CD4-positive, alpha-beta T cell treated with Interleukin-2 at 100 ng/mL for 4 hours (primary cell): ENCODE measurements at regions not wholly inside any gene's neighbourhood (a gene's known extent, or its start where the extent isn't known, plus 50 kb on each side); places are given as distances from the start of the nearest gene placed in this dataset.

Source experiments
- DNase-seq: peaks from one replicate; pipeline ENCODE4 v3.0.0-alpha.2; 2020; ENCODE audit warnings: low spot score

DNA sequence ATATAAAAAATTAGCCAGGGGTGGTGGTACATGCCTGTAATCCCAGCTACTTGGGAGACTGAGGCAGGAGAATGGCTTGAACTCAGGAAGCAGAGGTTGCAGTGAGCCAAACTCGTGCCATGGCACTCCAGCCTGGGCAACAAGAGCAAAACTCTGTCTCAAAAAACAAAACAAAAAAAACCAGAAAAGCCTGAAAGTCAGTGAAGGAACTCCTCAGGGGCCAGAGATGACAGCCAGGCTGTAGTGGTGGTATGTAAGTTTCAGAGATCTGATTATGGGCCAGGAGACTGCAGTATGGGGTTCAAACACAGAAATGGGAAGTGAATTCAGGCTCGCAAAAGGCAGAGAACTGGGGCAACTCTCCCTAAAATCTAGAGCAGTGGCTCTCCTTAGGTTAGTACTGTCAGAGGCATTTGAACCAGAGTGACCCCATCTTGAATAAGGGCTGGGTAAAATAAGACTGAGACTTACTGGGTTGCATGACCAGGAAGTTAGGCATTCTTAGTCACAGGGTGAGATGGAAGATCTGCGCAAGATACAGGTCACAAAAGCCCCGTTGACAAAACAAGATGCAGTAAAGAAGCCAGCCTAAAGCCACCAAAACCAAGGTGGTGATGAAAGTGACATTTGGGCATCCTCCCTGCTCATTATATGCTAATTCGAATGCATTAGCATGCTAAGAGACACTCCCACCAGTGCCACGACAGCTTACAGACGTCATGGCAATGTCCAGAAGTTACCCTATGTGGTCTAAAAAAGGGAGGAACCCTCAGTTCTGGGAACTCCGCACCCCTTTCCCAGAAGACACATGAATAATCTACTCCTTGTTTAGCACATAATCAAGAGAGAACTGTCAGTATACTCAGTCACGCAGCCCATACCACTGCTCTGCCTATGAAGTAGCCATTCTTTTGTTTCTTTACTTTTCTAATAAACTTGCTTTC is 120.2 kb upstream of the XYLT1 start:
- peak; percentile 73 for DNase-seq

GRCh38 chr16:17589898-17590297 is 119.1 kb upstream of the XYLT1 start:
- no peak for DNase-seq

DNA sequence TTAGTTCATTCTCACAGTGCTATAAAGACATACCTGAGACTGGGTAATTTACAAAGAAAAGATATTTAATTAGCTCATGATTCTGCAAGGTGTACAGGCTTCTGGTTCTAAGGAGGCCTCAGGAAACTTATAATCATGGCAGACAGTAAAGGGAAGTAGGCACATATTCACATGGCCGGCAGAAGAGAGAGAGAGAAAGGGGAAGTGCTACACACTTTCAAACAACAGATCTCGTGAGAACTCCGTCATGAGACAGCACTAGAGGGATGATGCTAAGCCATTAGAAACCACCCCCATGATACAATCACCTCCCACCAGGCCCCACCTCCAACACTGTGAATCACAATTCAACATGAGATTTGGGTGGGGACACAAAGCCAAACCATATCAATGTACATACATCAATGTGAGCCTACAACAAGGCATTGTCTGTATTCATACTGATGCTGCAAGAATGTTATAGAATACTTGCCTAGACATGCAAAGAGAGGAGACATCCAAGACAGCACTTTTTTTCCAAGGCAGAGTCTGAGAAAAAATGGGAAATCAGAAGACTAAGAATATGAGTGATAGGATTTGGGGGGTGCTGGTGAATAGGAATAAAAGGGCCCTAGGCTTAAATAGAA is 114.8 kb upstream of the XYLT1 start:
- no peak for DNase-seq

DNA sequence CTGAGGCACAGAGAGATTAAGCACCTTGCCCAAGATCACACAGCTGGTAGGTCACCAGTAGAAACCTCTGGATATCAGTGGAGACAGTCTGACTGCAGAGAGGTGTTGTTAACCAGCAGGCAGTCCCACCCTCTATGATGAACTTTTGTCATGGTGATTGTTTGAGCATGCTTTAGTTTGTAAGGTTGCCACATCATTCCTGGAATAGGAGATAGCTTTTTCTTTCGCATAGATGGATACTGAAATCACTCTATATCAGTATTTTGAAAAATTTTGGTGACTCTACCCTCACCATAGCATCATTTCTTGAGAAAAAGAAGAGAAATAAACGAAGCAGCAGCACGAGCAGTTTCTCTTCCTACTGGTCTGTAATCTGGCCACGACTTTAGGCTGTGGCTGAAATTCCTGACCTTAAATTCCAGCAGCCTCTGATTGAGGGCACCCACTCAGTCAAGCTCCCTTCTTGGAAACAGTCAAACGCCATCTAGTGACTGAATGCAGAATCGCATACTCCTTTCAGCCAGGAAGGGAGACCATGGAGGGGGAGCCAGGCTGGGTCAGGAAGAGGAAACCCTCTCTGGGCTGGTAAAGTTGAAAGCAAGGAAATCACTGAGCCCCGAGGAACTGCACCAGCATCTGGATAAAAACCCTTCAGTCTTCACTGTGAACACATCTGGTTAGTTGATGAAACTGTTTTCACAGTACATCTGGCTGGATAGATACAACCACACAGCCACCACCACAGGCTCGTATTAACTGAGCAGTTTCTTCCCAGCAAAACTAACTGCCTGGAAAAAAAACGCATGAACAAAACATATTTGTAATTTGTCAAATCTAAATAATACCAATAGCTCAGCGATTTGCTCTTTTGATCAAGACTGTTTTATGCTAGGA is 108.5 kb upstream of the XYLT1 start:
- peak; percentile 69 for DNase-seq

DNA sequence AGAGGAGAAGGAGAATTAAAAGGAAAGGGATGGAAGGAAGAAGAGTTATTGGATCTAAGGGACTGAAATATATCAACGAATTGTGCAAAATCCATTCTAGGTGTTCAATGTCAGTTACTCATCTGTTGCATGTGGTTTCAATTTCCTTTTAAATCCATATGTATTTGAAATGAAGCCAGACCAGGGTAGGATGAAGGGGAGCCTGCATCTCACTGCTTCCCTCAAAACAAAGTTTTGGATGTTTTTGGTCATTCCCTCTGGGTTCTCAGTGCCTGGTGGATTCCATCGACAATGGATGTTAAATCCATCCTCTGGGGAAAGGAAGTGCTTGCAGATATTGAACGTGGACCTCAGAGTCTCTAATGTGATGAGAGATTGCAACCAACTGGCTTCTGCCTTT is 103.5 kb upstream of the XYLT1 start:
- no peak for DNase-seq

GRCh38 chr16:17572145-17572544 is 101.4 kb upstream of the XYLT1 start:
- DNase-seq, result no peak

DNA sequence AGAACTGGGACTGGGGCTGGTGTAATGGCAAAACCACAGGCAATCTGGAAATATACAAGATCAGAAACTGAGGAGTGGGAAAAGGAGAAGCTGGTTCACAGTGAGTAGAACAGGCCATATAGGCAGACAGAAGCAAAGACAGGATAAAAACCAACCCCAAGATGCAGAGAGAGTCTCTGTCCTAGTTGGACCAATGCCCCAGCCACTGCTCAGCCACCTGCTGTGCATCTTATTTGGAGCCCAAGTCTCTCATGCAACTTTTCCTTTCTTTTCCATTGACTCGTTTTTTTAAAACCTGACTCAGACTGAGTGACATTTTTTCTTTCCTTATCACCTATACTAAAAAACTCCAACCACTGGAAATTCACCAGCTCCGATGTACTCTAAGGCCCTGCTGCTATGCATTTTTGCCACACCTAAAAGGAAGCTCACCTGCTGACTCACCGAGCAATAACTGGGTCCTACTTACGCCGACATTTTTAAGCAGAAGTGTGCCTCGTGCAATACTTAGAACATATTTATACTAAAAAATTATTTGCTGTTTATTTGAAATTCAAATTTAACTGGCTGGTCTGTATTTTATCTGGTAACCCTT is 100.8 kb upstream of the XYLT1 start:
- no peak for DNase-seq

GRCh38 chr16:17568239-17568638 is 97.5 kb upstream of the XYLT1 start:
- DNase-seq, result no peak

DNA sequence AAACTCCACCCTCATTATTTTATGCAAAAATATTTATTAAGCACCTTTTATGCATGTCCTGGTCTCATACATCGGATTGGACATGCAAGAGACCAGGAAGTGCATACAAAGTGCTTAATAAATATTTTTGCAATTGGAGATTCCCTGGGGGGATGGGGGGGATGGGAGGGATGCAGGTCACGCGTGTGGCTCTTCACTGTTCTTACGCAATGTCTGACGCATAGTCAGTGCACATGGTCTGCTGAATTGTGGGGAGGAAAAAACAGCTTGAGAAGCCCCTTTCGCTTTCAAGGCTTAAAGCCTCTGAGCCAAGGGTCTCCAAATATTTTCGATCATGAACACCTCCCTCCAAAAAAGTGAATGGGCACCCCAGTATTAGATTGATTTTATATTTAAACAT is 96.7 kb upstream of the XYLT1 start:
- DNase-seq, result no peak

DNA sequence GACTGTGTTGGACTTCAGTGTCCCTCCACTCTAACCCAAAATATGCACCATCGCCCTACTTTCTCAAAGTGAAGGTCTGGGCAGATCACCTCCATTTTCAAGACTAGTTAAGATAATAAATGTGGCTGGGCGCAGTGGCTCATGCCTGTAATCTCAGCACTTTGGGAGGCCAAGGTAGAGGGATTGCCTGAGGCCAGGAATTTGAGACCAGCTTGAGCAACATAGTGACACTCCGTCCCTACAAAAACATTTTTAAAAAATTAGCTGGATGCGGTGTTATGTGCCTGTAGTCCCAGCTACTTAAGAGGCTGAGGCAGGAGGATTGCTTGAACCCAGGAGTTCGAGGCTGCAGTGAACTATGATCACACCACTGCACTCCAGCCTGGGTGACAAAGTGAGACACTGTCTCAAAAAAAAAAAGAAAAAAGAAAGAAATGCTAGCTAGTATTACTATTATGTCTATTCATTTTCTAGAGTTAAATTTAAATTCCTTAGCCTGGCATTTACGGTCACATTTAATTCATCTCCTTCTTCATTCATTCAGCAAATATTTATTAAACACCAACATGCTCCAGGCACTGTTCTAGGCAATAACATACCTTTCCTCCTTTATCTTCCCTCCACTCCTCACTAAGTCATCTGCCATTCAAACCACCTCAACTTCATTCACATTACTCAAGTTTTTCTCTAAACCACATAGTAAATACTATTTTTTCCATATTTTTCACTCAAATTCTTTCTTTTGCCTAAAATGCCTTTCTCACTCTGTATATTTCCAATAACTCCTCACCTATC is 96.1 kb upstream of the XYLT1 start:
- no peak for DNase-seq

DNA sequence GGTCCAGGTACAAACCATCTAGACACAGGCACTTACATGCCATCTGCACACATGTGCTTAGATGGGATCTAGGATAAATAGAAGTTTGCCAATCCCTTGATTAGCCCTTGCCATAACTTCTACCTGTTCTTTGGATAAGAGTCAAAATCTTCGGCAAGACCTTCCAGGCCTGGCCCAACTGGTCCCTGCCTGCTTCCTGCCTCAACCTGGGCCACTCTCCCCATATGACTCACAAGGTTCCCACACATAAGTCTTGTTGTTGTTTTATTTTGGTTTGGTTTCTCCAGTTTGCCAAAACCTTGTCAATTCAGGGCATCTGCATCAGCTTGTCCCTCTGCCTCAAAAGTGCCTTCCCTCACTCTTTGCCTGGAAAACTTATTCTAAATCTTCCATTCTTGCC is 95.3 kb upstream of the XYLT1 start:
- DNase-seq, result no peak

DNA sequence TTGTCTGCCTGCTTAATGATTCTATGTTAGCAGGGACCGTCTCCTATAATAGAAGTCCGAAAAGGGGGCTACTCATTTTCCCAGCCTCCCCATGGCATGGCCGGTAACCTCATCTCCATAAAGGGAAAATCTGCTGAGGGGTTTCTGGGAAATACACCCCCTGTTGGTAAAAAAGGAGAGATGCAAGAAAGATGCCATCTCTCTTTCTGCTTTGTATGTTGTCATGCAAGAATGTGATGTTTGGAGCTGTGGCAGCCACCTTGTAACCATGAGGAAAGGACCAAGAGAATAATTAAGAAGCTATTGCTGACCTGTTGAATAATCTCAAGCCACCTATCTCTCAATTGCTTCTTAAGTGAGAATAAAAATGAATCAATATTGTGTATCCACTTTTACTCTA is 94.8 kb upstream of the XYLT1 start:
- no peak for DNase-seq

GRCh38 chr16:17564856-17565255 is 94.1 kb upstream of the XYLT1 start:
- no peak for DNase-seq

- no peak for DNase-seq
Measured at GRCh38 chr16:17563323-17564091, 92.7 kb upstream of the XYLT1 start.

GRCh38 chr16:17561056-17561455 is 90.3 kb upstream of the XYLT1 start:
- no peak for DNase-seq

GRCh38 chr16:17560548-17560947 is 89.8 kb upstream of the XYLT1 start:
- no peak for DNase-seq

DNA sequence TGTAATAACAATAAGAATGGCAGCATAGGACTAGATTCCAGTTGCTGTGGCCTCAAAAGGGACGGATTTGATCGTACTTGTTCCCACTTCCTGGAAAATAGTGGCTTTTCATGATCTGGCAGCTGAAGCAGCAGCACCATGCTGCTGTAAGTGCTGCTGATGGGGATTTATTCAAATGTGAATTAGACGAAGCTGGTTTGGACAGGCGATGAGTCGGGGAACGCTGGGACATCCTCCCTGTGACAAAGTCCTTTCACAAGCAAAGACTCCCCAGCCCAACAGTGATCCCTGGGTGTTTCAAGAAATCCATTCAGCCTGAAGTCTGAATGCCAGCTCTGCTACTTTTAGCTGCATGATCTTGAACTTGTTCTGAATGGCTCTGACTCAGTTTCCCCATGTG is 88.6 kb upstream of the XYLT1 start:
- DNase-seq, result no peak

GRCh38 chr16:17557949-17558348 is 87.2 kb upstream of the XYLT1 start:
- no peak for DNase-seq

- no peak for DNase-seq
Measured at GRCh38 chr16:17557480-17557879, 86.7 kb upstream of the XYLT1 start.

DNA sequence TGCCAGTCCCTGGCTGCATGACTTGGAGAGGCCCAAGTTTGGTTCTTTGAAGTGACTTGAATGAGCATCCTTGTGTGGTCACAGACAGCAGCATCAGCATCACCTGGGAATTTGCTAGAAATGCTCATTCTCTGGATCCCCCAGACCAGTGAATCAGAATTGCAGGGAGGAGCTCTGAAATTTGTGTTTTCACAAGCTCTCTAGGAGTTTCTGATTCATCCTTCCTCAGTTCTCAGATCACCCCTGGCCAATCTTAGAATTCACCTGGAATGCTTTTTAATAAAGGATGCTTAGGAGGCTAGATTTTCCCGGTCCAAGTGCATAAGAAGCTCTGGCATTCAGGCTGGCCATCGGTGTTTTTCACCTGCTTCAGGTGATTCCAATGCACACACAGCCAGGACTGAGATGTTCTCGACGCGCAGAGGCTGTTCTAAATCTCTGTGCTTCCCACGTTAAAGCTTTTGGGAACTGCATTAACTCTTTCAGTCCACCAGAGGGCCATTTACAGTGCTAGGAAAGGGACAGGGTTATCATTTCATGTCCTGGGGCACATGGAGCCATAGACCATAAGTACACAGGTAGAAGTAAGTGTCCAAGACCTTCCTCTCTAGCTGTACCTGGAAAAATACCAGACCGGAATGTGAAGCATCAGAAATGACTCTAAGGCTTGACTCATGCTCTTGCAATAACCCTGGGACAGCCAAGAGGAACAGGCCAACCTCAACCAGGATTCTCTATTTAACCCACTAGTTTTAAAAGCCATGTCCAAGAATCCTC is 85.7 kb upstream of the XYLT1 start:
- no peak for DNase-seq
